Effector memory CD8-positive, alpha-beta T cell (primary cell): ENCODE measurements at regions not wholly inside any gene's neighbourhood (a gene's known extent, or its start where the extent isn't known, plus 50 kb on each side); places are given as distances from the start of the nearest gene placed in this dataset.

ENCODE experiments used
- ATAC-seq: fragments of 150-1000 bp; cut with Tn5 transposase; replicated peaks from 2 replicates; pipeline ENCODE4 v1.10.0; 2021; ENCODE audit warnings: mild to moderate bottlenecking, moderate library complexity
- DNase-seq, 3 experiments: peaks; one replicate each; pipeline ENCODE4 v3.0.0; 2021
- H3K27ac Mint-ChIP-seq, 2 donors: one replicate each; pipeline ENCODE4 v1.8.0; 2022; ENCODE audit warnings: mild to moderate bottlenecking in 2 of 2, mixed read lengths in 2 of 2, moderate library complexity in 2 of 2
- H3K27me3 Mint-ChIP-seq, 2 donors: one replicate each; pipeline ENCODE4 v1.8.0; 2022; ENCODE audit warnings: mixed read lengths in 2 of 2
- H3K36me3 Mint-ChIP-seq: one replicate; pipeline ENCODE4 v1.8.0; 2022; ENCODE audit warnings: mild to moderate bottlenecking, moderate library complexity, mixed read lengths; ENCODE audit not compliant: insufficient read depth
- H3K4me1 Mint-ChIP-seq, 2 donors: one replicate each; pipeline ENCODE4 v1.8.0; 2022; ENCODE audit warnings: low read depth in 2 of 2, mixed read lengths in 2 of 2
- H3K4me3 Mint-ChIP-seq, 2 donors: one replicate each; pipeline ENCODE4 v1.8.0; 2022; ENCODE audit warnings: mild to moderate bottlenecking in 2 of 2, mixed read lengths in 2 of 2, moderate library complexity in 2 of 2
- H3K9me3 Mint-ChIP-seq, 2 donors: one replicate each; pipeline ENCODE4 v1.8.0; 2022; ENCODE audit warnings: mixed read lengths in 2 of 2

DNA sequence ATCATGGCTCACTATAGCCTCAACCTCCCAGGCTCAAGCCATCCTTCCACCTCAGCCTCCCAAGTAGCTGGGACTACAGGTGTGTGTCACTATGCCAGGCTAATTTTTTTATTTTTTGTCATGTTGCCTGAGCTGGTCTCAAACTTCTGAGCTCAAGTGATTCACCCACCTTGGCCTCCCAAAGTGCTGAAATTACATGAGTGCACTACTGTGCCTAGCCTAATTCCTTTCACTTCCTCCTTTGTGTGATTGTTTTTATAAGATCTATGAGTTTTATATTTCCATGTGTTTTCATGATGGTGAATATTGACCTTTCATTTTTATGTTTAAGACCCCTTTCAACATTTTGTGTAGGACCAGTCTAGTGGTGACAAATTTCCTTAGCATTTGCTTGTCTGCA lies 55.2 kb upstream of the IL12B start:
- H3K27me3 Mint-ChIP-seq, result peaks cover 0 to 7% of the 10 kb centered on the region in 2 donors
- H3K27ac Mint-ChIP-seq, result no peak overlapping the region
- H3K9me3 Mint-ChIP-seq, result peaks cover 10 to 38% of the 10 kb centered on the region in 2 donors
- H3K4me1 Mint-ChIP-seq, result no peaks in the 10 kb centered on the region
- H3K4me3 Mint-ChIP-seq, result no peak overlapping the region
- no peak for ATAC-seq
- no peak for DNase-seq
- no peaks in the 10 kb centered on the region for H3K36me3 Mint-ChIP-seq

DNA sequence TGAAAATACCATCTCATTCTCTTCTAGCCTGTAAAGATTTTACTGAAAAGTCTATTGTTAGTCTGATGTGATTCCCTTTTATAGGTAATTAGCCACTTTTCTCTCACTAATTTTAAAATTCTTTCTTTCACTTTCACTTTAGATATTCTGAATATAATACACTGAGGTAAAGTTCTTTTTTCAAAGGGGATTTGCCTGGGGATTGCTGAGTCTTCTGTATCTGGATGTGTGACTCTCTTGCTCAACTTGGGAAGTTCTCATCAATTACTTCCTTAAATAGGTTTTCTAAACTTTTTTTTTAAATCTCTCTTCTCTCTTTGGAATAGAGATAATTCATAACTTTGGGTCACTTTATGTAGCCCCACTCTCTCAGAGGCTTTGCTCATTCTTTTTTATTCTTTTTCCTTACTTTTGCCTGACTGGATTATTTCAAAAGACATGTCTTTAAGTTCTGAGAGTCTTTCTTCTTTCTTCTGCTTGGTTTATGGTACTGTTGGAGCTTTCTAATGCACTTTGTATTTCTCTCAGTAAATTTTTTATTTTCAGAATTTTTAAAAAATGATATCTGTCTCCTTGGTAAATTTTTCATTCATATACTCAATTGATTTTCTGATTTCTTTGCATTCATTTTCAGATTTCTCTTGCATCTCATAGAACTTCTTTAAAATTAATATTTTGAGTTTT lies 55.9 kb upstream of the IL12B start:
- Mint-ChIP-seq H3K36me3 (no peaks in the 10 kb centered on the region), H3K27me3 (peaks cover 0 to 5% of the 10 kb centered on the region in 2 donors), H3K27ac (no peak overlapping the region), H3K9me3 (peaks cover 8 to 34% of the 10 kb centered on the region in 2 donors), H3K4me3 (no peak overlapping the region), H3K4me1 (no peaks in the 10 kb centered on the region)
- ATAC-seq (no peak), DNase-seq (no peak)

DNA sequence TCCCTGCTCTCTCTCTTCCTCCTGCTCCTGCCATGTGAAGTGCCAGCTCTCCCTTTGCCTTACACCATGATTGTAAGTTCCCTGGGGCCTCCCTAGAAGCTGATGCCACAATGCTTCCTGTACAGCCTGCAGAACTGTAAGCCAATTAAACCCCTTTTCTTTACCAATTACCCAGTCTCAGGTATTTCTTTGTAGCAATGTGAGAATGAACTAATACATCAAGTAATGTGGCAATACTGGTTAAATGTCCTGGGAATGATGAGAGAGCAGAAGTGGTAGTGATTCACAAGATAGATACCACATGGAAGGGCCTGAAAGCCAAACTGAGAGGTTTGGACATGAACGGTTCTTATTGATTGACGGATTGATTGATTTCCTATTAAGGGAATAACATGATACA lies 62.6 kb upstream of the IL12B start:
- Mint-ChIP-seq H3K27ac (no peak overlapping the region), H3K36me3 (no peaks in the 10 kb centered on the region), H3K4me3 (no peak overlapping the region), H3K27me3 (peaks cover 0 to 12% of the 10 kb centered on the region in 2 donors), H3K4me1 (no peaks in the 10 kb centered on the region), H3K9me3 (peaks cover 0 to 3% of the 10 kb centered on the region in 2 donors)
- DNase-seq (no peak), ATAC-seq (no peak)

DNA sequence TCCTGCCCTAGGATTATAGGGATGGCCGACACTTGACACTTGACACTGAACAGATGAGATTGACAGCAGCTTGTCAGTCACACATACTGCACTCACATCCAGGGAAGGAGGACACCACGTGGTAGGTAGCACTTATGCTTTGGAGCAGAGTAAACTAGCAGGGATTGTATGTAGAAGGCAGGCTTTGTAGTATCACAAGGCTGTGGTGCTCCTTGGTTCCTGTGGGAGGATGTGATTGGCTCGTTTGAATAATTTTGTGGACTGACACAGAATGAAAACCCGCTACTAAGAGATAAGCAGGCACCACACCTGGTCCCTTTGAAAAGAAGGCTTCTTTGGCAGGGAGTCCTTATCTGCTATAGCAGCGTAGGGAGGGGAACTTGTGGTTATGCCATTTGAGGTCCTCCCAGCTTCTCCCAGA lies 63.6 kb upstream of the IL12B start:
- DNase-seq (no peak), ATAC-seq (no peak)
- H3K27ac Mint-ChIP-seq, result no peak overlapping the region
- H3K27me3 Mint-ChIP-seq, result peaks cover 0 to 12% of the 10 kb centered on the region in 2 donors
- H3K9me3 Mint-ChIP-seq, result no peaks in the 10 kb centered on the region
- no peaks in the 10 kb centered on the region for H3K4me1 Mint-ChIP-seq
- no peak overlapping the region for H3K4me3 Mint-ChIP-seq
- H3K36me3 Mint-ChIP-seq, result no peaks in the 10 kb centered on the region

DNA sequence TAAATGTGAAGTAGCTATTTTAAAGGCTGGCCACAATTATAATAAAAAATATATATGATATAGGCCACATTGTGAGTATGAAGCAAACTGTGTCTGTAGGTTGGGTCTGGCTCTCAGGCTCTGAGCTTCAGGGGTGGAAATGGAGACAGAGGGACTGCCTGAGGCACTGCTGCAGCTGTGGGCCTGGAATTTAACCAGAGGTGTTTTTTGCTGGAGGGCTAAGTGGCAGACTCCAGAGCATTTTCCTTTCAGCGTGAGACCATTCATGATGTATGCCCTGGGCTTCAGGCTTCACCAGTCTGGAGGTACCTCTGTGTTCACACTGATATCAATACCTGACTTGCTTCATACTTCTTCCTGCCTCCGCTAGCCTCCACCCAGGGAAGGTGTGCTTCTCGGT lies 64.9 kb upstream of the IL12B start:
- no peak for DNase-seq
- no peaks in the 10 kb centered on the region for H3K4me1 Mint-ChIP-seq
- no peak overlapping the region for H3K4me3 Mint-ChIP-seq
- H3K27me3 Mint-ChIP-seq, result peaks cover 0 to 12% of the 10 kb centered on the region in 2 donors
- no peaks in the 10 kb centered on the region for H3K36me3 Mint-ChIP-seq
- ATAC-seq, result no peak
- no peak overlapping the region for H3K27ac Mint-ChIP-seq
- H3K9me3 Mint-ChIP-seq, result no peaks in the 10 kb centered on the region

DNA sequence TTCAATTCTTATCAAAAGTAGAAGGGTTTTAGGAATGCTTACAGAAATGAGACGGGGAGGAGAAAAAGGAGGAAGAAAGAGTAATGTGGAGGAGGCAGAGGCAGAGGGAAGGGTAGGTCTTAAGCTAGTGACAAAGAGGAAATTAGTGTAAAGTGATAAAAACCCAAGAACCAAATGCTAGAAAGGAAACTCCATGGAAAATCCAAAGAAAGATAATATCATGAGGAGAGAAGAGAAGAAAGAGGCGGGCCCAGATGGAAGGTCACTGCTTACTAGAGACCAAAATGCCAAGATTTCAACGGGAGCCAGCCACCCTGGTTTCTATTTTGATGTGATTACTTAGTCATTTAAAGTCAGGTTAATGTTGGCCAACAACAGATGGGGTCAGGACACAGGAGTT lies 68.6 kb upstream of the IL12B start:
- Mint-ChIP-seq H3K4me3 (no peak overlapping the region), H3K9me3 (no peaks in the 10 kb centered on the region), H3K27me3 (peaks cover 4 to 7% of the 10 kb centered on the region in 2 donors), H3K4me1 (peaks cover 0 to 7% of the 10 kb centered on the region in 2 donors), H3K27ac (no peak overlapping the region), H3K36me3 (no peaks in the 10 kb centered on the region)
- DNase-seq (no peak), ATAC-seq (no peak)

DNA sequence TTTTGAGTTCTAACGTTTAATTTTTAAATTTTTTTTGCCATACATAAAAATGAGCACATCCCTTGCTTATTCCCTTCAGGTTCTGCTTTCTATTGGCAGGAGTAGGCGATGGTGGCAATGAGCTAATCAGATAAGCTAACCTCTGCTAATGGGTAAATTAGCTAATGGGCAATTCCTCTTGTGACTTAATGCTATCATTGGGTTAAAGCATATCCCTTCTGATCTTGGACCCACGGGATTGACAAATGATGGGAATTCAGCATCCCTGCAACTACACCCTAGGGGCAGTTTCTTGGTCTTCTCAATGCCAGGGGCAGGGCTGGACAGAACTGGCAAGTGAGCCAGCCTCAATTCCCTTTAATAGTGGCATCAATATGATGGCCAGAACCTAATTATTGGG lies 70.2 kb upstream of the IL12B start:
- DNase-seq (no peak), ATAC-seq (no peak)
- Mint-ChIP-seq H3K27ac (no peak overlapping the region), H3K4me3 (no peak overlapping the region), H3K36me3 (no peaks in the 10 kb centered on the region), H3K9me3 (no peaks in the 10 kb centered on the region), H3K27me3 (peaks cover 0 to 23% of the 10 kb centered on the region in 2 donors), H3K4me1 (peaks cover 0 to 8% of the 10 kb centered on the region in 2 donors)

DNA sequence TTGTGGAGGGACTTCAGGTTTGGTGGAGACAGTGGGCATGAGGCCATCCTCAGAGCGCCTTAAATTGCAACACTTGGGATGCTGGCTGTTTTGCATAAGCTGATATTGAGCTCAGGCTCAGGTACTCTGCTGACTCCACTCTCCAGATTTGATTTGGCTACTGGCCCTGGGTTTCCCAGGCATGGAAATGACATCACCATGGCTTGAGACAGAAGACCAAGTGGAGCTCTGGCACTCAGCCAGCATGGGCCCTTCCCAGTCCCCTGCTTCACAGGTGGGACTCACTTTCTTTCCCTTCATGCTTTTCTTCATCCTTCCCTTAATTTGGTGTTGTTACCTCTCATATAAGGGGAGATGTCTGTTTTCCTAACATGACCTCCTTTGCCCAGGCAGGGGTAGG lies 72.0 kb upstream of the IL12B start:
- no peak overlapping the region for H3K4me3 Mint-ChIP-seq
- peaks cover 0 to 29% of the 10 kb centered on the region in 2 donors for H3K27me3 Mint-ChIP-seq
- DNase-seq (no peak), ATAC-seq (no peak)
- H3K36me3 Mint-ChIP-seq, result no peaks in the 10 kb centered on the region
- H3K9me3 Mint-ChIP-seq, result no peaks in the 10 kb centered on the region
- H3K27ac Mint-ChIP-seq, result no peak overlapping the region
- H3K4me1 Mint-ChIP-seq, result peaks cover 0 to 8% of the 10 kb centered on the region in 2 donors

DNA sequence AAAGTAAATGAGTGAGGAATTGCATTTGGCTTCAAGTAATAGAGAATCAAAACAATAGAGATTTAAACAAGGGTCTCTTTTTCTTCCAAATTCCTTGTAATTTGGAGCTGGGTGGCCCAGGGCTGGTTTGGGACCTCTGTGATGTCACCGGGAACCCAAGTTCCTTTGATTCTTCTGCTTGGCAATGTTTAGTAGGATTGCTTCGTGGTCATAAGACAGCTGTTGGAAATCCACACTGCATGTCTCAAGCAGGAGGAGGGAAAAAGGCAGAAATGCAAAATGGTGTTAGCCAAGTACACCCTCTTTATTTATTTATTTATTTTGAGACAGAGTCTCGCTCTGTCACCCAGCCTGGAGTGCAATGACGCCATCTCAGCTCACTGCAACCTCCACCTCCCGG lies 72.6 kb upstream of the IL12B start:
- H3K4me1 Mint-ChIP-seq, result peaks cover 0 to 8% of the 10 kb centered on the region in 2 donors
- no peak overlapping the region for H3K4me3 Mint-ChIP-seq
- ATAC-seq (no peak), DNase-seq (no peak)
- H3K27ac Mint-ChIP-seq, result no peak overlapping the region
- H3K36me3 Mint-ChIP-seq, result no peaks in the 10 kb centered on the region
- peaks cover 0 to 29% of the 10 kb centered on the region in 2 donors for H3K27me3 Mint-ChIP-seq
- no peaks in the 10 kb centered on the region for H3K9me3 Mint-ChIP-seq

DNA sequence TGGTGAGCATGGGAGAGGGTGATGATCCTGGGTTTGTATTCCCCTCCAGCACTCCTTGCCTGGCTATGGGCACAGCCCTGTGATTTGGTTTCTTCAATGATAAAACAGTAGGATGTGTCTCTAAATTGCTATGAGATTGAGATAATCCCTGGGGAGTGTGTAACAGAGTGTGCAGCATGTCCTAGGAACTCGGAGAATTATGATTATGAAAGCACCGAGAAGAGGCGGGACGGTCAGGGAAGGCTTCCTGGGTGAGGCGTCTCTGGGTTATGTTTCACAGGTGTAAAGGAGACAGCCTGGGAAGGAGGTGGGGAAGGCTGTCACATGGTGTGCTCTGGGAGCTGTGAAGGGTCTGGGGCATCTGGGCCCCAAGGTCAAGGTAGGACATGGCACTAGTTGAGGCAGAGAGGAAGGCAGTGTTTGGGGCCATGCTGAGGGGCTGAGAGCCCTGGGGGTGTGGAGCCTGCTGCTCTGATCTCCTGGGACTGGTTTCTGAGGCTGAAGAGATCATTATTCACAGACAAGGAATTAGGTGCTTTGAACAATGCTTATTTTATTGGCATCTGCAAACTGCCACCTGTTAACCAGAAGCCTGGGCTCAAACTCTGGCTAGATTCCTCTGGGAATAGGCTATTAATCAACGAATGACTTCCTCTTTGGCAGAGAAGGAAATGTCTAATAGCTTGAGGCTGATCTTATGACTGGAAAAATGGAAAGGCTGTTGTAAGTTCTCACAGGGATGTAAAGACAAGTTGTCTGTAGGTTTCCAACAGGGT lies 73.8 kb upstream of the IL12B start:
- ATAC-seq (no peak), DNase-seq (no peak)
- peaks cover 6 to 12% of the 10 kb centered on the region in 2 donors for H3K4me1 Mint-ChIP-seq
- H3K9me3 Mint-ChIP-seq, result no peaks in the 10 kb centered on the region
- H3K36me3 Mint-ChIP-seq, result no peaks in the 10 kb centered on the region
- no peak overlapping the region for H3K27ac Mint-ChIP-seq
- H3K4me3 Mint-ChIP-seq, result no peak overlapping the region
- peaks cover 0 to 29% of the 10 kb centered on the region in 2 donors for H3K27me3 Mint-ChIP-seq

DNA sequence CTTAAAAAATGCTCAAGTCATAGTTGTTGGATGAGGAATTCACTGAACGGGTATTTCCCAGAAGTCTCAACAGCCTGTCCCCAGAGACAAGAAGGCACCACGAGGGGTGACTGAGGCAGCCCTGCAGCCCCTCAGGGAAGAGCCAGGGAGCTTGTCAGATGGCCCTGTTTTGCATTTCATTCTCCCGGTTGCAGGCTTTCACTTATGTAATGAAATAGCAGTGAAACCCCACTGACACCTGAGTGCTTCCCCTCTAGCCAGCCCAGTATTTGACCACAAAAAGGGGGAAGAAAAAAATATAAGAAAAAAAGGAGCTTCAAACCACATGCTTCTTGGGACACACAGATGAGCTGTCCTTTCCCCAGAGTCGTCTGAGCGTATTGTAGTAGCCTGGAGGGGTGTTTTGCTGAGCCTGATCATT lies 75.3 kb upstream of the IL12B start:
- no peak for DNase-seq
- no peak overlapping the region for H3K27ac Mint-ChIP-seq
- H3K4me3 Mint-ChIP-seq, result no peak overlapping the region
- H3K9me3 Mint-ChIP-seq, result no peaks in the 10 kb centered on the region
- peaks cover 12 to 18% of the 10 kb centered on the region in 2 donors for H3K4me1 Mint-ChIP-seq
- no peaks in the 10 kb centered on the region for H3K36me3 Mint-ChIP-seq
- ATAC-seq, result no peak
- peaks cover 0 to 29% of the 10 kb centered on the region in 2 donors for H3K27me3 Mint-ChIP-seq

DNA sequence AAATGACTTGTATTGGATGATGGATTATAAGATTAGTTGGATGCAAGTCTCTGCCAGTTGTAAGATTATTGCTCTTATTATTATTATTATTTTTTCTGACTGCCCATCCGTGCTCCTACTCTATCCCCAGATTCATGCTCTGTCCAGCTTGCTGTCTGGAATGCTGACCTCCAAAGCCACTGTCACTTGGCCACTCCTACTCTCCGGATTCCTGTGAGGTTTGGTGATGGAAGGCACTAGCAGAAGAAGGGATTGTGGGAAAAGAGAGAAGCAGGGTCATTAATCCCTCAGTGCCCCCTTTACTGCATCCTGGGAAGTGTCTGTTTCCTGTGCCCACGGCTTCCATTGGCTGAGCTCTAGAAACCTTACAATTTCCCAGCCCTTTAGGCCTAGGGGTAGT lies 76.3 kb upstream of the IL12B start:
- Mint-ChIP-seq H3K36me3 (no peaks in the 10 kb centered on the region), H3K27ac (no peak overlapping the region), H3K9me3 (no peaks in the 10 kb centered on the region), H3K4me3 (no peak overlapping the region), H3K4me1 (peaks cover 20 to 25% of the 10 kb centered on the region in 2 donors), H3K27me3 (peaks cover 0 to 29% of the 10 kb centered on the region in 2 donors)
- no peak for DNase-seq
- ATAC-seq, result no peak

DNA sequence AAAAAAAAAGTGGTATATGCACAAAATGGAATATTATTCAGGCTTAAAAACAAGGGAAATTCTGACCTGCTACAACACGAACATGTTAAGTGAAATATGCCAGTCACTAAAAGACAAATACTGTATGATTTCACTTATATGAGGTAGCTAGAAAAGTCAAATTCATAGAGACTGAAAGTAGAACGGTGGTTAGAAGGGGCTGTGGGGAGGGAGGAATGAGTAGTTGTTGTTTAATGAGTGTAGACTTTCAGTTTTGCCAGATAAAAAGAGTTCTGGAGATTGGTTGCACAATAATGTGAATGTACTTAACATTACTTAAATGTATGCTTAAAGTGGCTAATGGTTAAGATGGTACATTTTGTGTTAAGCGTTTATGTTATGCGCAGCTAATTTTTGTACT lies 79.5 kb upstream of the IL12B start:
- Mint-ChIP-seq H3K27me3 (peaks cover 0 to 13% of the 10 kb centered on the region in 2 donors), H3K9me3 (no peaks in the 10 kb centered on the region), H3K4me1 (peaks cover 28 to 40% of the 10 kb centered on the region in 2 donors), H3K27ac (peak overlapping the region in 1 of 2 donors; percentile 44), H3K4me3 (peak overlapping the region in 1 of 2 donors; percentile 5), H3K36me3 (peaks cover 10% of the 10 kb centered on the region)
- no peak for ATAC-seq
- DNase-seq, result no peak

DNA sequence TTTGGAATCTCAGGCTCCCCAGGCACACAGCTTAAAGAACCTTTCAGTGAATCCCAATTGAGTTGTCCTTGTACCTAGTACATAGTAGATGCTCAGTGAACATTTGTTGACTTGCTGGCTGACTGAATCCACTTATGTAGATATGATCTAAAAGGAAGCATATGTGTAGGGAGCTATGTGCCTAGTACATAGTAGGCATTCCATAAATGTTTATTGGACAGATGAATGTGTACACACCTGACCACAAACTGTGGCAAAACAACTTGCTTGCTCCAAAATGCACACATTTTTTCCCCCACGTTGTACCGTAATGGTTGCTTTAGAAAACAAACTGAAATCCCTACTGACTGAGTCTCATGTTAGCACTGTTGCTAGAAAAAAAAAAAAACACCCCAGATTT lies 80.2 kb upstream of the IL12B start:
- Mint-ChIP-seq H3K9me3 (no peaks in the 10 kb centered on the region), H3K27ac (no peak overlapping the region), H3K36me3 (peaks cover 10% of the 10 kb centered on the region), H3K27me3 (peaks cover 0 to 6% of the 10 kb centered on the region in 2 donors), H3K4me3 (no peak overlapping the region), H3K4me1 (peaks cover 28 to 43% of the 10 kb centered on the region in 2 donors)
- DNase-seq (no peak), ATAC-seq (no peak)
